ENCODE measurements at regions not wholly inside any gene's neighbourhood (a gene's known extent, or its start where the extent isn't known, plus 50 kb on each side); places are given as distances from the start of the nearest gene placed in this dataset.

- WGBS, 3 donors = 71 to 82% (median 73%) methylated on average over 2 of the region's 2 CpGs
- H3K27ac ChIP-seq = no peak overlapping the region
- H3K36me3 ChIP-seq = no peaks in the 10 kb centered on the region
- H3K27me3 ChIP-seq = no peaks in the 10 kb centered on the region
- DNase-seq = no peak
- no peak for TF ChIP-seq POLR2A (IDR thresholded peaks at IDR 0.05)
- TF ChIP-seq EP300 (IDR thresholded peaks at IDR 0.05) = no peak
- TF ChIP-seq CTCF (IDR thresholded peaks at IDR 0.05) = no peak
- intact Hi-C loops (cut with DNase I) = no loop called here
- H3K4me1 ChIP-seq (ENCODE audit: insufficient read depth) = no peaks in the 10 kb centered on the region
- H3K9me3 ChIP-seq = no peaks in the 10 kb centered on the region
- no peak overlapping the region for H3K4me3 ChIP-seq
These were observed 176.5 kb upstream of the MON1B start for GRCh38 chr16:77014441-77014840.

GRCh38 chr16:77030600-77030999 lies 160.4 kb upstream of the MON1B start:
- 56 to 81% (median 61%) methylated on average over 1 of the region's 1 CpG for WGBS, 3 donors
- no peaks in the 10 kb centered on the region for H3K9me3 ChIP-seq
- H3K36me3 ChIP-seq = no peaks in the 10 kb centered on the region
- DNase-seq = no peak
- H3K4me1 ChIP-seq (ENCODE audit: insufficient read depth) = no peaks in the 10 kb centered on the region
- intact Hi-C loops (cut with DNase I) = no loop called here
- H3K27me3 ChIP-seq = no peaks in the 10 kb centered on the region
- H3K27ac ChIP-seq = no peak overlapping the region
- TF ChIP-seq CTCF (IDR thresholded peaks at IDR 0.05) (no peak), POLR2A (IDR thresholded peaks at IDR 0.05) (no peak), EP300 (IDR thresholded peaks at IDR 0.05) (no peak)
- H3K4me3 ChIP-seq = no peak overlapping the region

DNA sequence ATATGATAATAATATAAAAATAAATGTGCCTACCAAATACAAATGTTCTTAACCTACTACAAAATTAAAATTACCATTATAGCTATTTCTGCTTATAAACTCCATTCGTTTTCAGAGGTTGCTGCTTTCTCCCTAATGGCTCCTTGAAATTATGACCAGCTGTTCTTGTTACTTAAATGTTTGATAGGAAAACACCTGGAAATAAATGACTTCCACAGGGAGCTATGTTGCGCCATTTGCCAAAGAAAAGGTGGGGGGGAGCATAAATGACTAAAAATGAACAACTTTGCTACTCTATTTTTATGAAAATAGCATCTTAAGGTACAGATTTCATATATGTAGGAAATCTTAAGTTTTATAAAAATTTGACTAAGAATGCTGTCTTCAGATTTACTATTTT lies 157.5 kb upstream of the MON1B start:
- Histone ChIP-seq H3K9me3 (no peaks in the 10 kb centered on the region), H3K36me3 (no peaks in the 10 kb centered on the region), H3K4me1 (ENCODE audit: insufficient read depth) (no peaks in the 10 kb centered on the region), H3K4me3 (no peak overlapping the region), H3K27ac (no peak overlapping the region), H3K27me3 (no peaks in the 10 kb centered on the region)
- 55 to 63% (median 59%) methylated on average over 2 of the region's 2 CpGs for WGBS, 3 donors
- TF ChIP-seq CTCF (IDR thresholded peaks at IDR 0.05) (no peak), POLR2A (IDR thresholded peaks at IDR 0.05) (no peak)
- intact Hi-C loops (cut with DNase I) = no loop called here
- no peak for DNase-seq

DNA sequence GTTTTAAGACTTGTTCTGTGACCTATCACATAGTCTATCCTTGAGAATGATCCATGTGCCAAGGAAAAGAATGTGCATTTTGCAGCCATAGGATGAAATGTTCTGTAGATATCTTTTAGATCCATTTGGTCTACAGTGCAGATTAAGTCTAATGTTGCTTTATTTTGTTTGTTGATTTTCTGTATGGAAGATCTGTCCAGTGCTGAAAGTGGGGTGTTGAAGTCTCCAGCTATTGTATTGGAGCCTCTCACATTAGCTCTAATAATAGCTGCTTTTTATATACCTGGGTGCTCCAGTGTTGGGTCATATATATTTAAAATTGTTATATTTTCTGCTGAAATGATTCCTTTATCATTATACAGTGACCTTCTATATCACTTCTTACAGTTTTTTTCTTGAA lies 155.6 kb upstream of the MON1B start:
- H3K9me3 ChIP-seq = no peaks in the 10 kb centered on the region
- intact Hi-C loops (cut with DNase I) = no loop called here
- no peak for DNase-seq
- no peaks in the 10 kb centered on the region for H3K27me3 ChIP-seq
- H3K4me1 ChIP-seq (ENCODE audit: insufficient read depth) = no peaks in the 10 kb centered on the region
- no peaks in the 10 kb centered on the region for H3K36me3 ChIP-seq
- TF ChIP-seq EP300 (IDR thresholded peaks at IDR 0.05) (no peak), CTCF (IDR thresholded peaks at IDR 0.05) (no peak), POLR2A (IDR thresholded peaks at IDR 0.05) (no peak)
- H3K27ac ChIP-seq = no peak overlapping the region
- no peak overlapping the region for H3K4me3 ChIP-seq
